Thymus (tissue), 11 donors: ENCODE measurements at regions not wholly inside any gene's neighbourhood (a gene's known extent, or its start where the extent isn't known, plus 50 kb on each side); places are given as distances from the start of the nearest gene placed in this dataset.

ENCODE experiments used
- DNase-seq, 9 donors: peaks; one replicate each; pipeline ENCODE4 v3.0.0-alpha.2; 2013; ENCODE audit warnings: low spot score in 9 of 9, low read depth in 6 of 9, missing footprints in 1 of 9
- H3K27ac ChIP-seq, 2 donors: one replicate each; pipeline ENCODE4 v1.5.1; 2013; ENCODE audit warnings: control low read depth in 1 of 2, low read depth in 1 of 2, low read length in 1 of 2, mild to moderate bottlenecking in 1 of 2, moderate library complexity in 1 of 2
- H3K27me3 ChIP-seq, 2 donors: one replicate each; pipeline ENCODE4 v1.5.1; 2013; ENCODE audit warnings: low read length in 1 of 2; ENCODE audit not compliant: control insufficient read depth in 2 of 2, insufficient read depth in 1 of 2
- H3K36me3 ChIP-seq, 2 donors: one replicate each; pipeline ENCODE4 v1.5.1; 2013; ENCODE audit warnings: low read length in 1 of 2, mild to moderate bottlenecking in 1 of 2, moderate library complexity in 1 of 2; ENCODE audit not compliant: control insufficient read depth in 2 of 2, insufficient read depth in 2 of 2
- H3K4me1 ChIP-seq, 2 donors: one replicate each; pipeline ENCODE4 v1.5.1; 2013; ENCODE audit warnings: low read length in 2 of 2; ENCODE audit not compliant: control insufficient read depth in 2 of 2, insufficient read depth in 2 of 2
- H3K4me3 ChIP-seq, 2 donors: one replicate each; pipeline ENCODE4 v1.5.1; 2013; ENCODE audit warnings: low read length in 2 of 2, control low read depth in 1 of 2, mild to moderate bottlenecking in 1 of 2
- H3K9me3 ChIP-seq, 2 donors: one replicate each; pipeline ENCODE4 v1.5.1; 2013; ENCODE audit warnings: low read length in 1 of 2, mild to moderate bottlenecking in 1 of 2; ENCODE audit not compliant: control insufficient read depth in 2 of 2, insufficient read depth in 1 of 2
- WGBS: extraction: QIAGEN DNeasy Blood & Tissue Kit; methylation state at CpG from one replicate; pipeline ENCODE4 v1.1.7; 2013; 5-methylcytosine and 5-hydroxymethylcytosine counted together
- donor health status: healthy.

DNA sequence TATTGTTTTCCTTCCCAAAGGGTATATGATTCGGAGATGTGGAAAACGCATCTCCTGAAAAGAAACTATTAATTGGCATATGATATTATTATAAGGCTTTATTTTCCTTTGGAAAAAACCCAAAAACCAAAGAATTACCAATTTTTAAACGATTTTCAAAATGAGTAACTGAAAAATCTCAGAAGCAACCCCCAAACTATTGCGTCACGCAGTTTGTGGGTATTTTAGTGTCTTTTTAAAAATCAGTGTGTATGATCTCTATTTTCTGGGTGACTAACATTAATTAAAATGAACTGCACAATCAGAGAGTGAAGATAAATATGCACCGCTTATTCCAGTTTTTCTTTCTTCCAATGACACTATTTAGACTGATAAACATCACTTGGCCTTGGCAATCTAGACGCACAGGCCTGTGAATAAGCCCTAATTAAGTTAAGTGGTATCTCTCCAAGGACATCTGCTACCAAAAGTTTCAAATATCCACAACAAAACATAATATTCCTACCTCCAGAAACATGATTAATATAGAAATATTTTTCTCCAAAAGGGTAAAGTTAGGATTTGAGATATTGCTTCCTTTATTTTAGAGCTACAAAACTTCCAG, 511.5 kb upstream of the FAM241A start:
- no peaks in the 10 kb centered on the region for H3K9me3 ChIP-seq

DNA sequence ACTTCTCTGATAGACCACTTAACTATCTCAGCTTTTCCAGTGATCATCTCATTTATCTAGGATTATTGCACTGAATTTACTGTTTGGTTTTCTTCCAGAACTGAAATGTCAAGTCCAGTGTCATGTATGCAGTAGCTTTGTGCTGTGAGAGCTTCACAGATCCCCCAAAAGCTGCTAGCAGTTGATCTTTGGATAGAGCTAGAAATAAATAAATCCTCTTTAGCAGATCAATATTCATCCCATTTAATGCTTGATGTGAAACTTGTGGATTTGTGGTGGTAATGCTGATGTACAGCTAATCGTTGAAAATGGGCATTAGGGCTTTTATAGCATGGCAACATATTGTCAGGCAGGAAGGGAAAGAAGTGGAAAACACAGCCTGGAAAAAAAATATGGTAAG, 509.6 kb upstream of the FAM241A start:
- H3K27ac ChIP-seq: no peak overlapping the region
- H3K36me3 ChIP-seq: no peaks in the 10 kb centered on the region
- H3K9me3 ChIP-seq: no peaks in the 10 kb centered on the region
- H3K27me3 ChIP-seq: no peaks in the 10 kb centered on the region
- no peak for DNase-seq
- 94% methylated on average over 1 of the region's 1 CpG for WGBS
- H3K4me1 ChIP-seq: no peaks in the 10 kb centered on the region
- no peak overlapping the region for H3K4me3 ChIP-seq

More for the DNA sequence above, 511.5 kb upstream of the FAM241A start:
- no peak overlapping the region for H3K27ac ChIP-seq
- H3K4me3 ChIP-seq: no peak overlapping the region
- no peaks in the 10 kb centered on the region for H3K27me3 ChIP-seq
- DNase-seq: no peak
- no peaks in the 10 kb centered on the region for H3K36me3 ChIP-seq
- no peaks in the 10 kb centered on the region for H3K4me1 ChIP-seq
- WGBS: 93% methylated on average over 7 of the region's 7 CpGs

DNA sequence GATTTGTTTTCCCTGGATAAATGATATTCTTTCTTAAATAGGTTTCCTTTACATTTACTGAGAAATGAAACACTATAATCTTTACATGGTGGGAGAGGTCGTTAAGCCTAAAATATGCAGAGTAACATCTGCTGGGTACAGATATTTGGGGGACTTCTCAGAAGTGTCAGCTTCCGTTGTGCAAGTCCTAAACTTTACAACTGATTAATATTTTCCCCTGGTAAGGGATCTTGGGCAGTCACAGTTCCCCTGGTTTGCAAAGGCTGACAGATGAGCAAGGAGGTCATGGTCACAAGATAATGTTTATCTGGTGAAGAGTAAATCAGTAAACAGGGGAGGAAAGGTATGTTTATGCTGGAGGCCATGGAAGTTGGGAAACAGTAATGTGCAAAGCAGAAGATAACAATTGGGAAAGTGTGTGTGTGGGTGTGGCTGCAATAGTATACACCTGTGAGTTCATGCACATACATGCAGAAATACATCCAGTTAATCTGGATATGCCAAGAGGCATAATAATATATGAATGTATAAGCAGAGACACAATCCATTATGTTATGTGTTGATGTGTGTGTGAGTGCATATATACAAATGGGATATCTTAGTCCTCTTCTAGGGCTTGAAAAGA, 508.2 kb upstream of the FAM241A start:
- 58% methylated on average over 2 of the region's 2 CpGs for WGBS
- Histone ChIP-seq H3K4me1 (no peaks in the 10 kb centered on the region), H3K36me3 (no peaks in the 10 kb centered on the region)

DNA sequence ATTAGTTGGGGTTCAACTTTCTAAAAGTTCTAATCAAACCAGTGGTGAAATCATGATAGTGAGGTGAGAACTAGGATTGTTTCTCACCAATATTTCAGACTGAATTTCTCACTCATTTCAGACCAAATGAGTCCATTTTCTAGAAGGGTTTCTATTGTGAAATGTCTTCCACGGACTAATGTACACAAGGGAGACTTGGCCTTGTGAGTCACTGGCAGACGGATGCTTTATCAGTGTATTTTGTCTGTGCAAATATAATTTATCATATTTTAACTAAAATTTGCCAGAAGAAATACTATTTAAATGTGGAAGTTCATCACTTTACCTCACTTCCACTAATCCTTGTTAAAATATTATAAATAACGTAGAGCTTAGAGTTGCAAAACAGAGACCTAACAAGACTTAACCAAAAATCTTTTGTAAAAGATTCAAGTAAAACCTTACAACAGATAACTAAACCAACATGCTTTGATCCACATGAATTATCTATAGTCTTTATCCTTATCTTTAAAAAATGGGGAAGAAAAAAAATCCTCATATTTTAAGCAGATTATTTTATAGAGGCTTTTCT, 506.0 kb upstream of the FAM241A start:
- WGBS: 94% methylated on average over 3 of the region's 3 CpGs
- no peak overlapping the region for H3K27ac ChIP-seq
- no peak for DNase-seq

More for the DNA sequence above, 508.2 kb upstream of the FAM241A start:
- Histone ChIP-seq H3K27me3 (no peaks in the 10 kb centered on the region), H3K27ac (no peak overlapping the region), H3K4me3 (no peak overlapping the region), H3K9me3 (no peaks in the 10 kb centered on the region)
- DNase-seq: no peak

DNA sequence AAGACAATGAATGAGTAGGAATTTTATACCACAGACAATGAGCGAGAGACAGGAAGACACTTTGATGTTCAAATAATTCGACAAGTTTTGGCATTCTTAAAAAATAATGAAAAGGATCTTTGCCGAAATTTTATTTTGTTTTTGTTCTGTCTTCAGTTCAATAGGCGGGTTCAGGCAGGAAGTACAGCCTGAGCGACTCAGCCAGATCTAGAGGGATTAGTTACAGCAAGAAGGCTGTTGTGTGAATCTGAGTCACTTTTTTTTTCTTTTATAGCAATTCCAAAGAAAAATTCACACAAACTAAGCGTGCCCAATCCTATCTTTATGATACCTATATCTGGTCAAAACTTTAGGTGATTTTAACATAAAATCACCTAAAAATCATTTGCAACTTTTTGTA, 505.4 kb upstream of the FAM241A start:
- Histone ChIP-seq H3K27me3 (no peaks in the 10 kb centered on the region), H3K4me1 (no peaks in the 10 kb centered on the region), H3K36me3 (no peaks in the 10 kb centered on the region), H3K27ac (no peak overlapping the region), H3K9me3 (no peaks in the 10 kb centered on the region), H3K4me3 (no peak overlapping the region)
- DNase-seq: no peak
- WGBS: 55% methylated on average over 6 of the region's 6 CpGs

More for the DNA sequence above, 506.0 kb upstream of the FAM241A start:
- Histone ChIP-seq H3K9me3 (no peaks in the 10 kb centered on the region), H3K36me3 (no peaks in the 10 kb centered on the region), H3K27me3 (no peaks in the 10 kb centered on the region), H3K4me1 (no peaks in the 10 kb centered on the region), H3K4me3 (no peak overlapping the region)

DNA sequence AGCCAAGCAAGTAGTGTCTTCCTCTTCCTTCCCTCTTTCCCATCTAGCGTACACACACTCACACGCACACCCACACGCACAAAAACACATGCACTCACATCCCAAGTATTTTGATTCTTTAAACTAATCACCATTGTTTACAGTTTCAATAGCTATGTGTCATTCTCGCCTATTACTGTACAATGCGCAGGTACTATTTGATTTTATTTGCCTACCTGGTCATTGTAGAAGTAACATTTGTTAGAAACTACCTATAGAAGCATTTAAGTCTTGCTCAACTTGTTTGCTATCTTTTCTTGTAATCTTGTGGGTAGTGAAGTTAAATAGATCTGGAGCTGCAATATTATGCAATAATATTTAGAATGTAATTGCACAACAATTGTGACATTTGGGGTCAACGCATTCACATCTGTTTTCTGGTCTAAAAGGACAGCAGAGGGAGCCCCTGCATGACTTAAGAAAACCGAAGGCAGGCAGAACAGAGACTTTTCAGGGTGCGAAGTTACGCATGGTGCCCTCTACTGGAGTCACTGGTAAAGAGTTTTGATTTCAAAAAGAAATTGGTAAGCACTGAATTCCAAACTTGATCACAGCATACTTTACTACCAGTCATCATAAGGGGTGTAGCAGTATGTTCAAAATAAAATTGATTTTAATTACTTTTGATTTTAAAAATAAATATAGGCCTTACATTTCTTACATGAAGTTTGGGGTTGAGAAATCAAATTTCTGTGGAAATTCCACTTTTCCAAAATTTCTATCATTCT, 503.3 kb upstream of the FAM241A start:
- Histone ChIP-seq H3K27ac (no peak overlapping the region), H3K9me3 (no peaks in the 10 kb centered on the region), H3K27me3 (no peaks in the 10 kb centered on the region), H3K4me1 (no peaks in the 10 kb centered on the region), H3K36me3 (no peaks in the 10 kb centered on the region), H3K4me3 (no peak overlapping the region)
- peak; percentile 16 to 77 (median 39) for DNase-seq
- 54% methylated on average over 9 of the region's 9 CpGs for WGBS

- Histone ChIP-seq H3K27ac (no peak overlapping the region), H3K27me3 (no peaks in the 10 kb centered on the region), H3K4me1 (no peaks in the 10 kb centered on the region), H3K4me3 (no peak overlapping the region), H3K36me3 (no peaks in the 10 kb centered on the region), H3K9me3 (no peaks in the 10 kb centered on the region)
- WGBS: 96% methylated on average over 5 of the region's 5 CpGs
- no peak for DNase-seq
These were observed 497.2 kb upstream of the FAM241A start for GRCh38 chr4:111648056-111648455.

GRCh38 chr4:111649308-111649707, 495.9 kb upstream of the FAM241A start:
- Histone ChIP-seq H3K36me3 (no peaks in the 10 kb centered on the region), H3K27me3 (no peaks in the 10 kb centered on the region), H3K27ac (no peak overlapping the region), H3K4me1 (no peaks in the 10 kb centered on the region), H3K9me3 (no peaks in the 10 kb centered on the region), H3K4me3 (no peak overlapping the region)
- WGBS: 67% methylated on average over 3 of the region's 3 CpGs
- no peak for DNase-seq

GRCh38 chr4:111650146-111650545, 495.1 kb upstream of the FAM241A start:
- Histone ChIP-seq H3K4me3 (no peak overlapping the region), H3K27me3 (no peaks in the 10 kb centered on the region), H3K27ac (no peak overlapping the region), H3K36me3 (no peaks in the 10 kb centered on the region), H3K9me3 (no peaks in the 10 kb centered on the region), H3K4me1 (no peaks in the 10 kb centered on the region)
- 92% methylated on average over 3 of the region's 3 CpGs for WGBS
- no peak for DNase-seq
